ENCODE measurements at regions not wholly inside any gene's neighbourhood (a gene's known extent, or its start where the extent isn't known, plus 50 kb on each side); places are given as distances from the start of the nearest gene placed in this dataset.
"Not testable (repeated sequence)": the region's sequence is repeated elsewhere in the genome, so short reads cannot be mapped to it uniquely, and the experiment has no call there.

GRCh38 chr18:39168723-39169122 is 1603.1 kb upstream of the CELF4 start:
- in situ Hi-C loops (cut with MboI; ENCODE audit: low pct_unique_long_range_greater_than_20kb, low sequenced_read_pairs, unreplicated experiment), result no loop called here
- TF ChIP-seq, protein P1, sequence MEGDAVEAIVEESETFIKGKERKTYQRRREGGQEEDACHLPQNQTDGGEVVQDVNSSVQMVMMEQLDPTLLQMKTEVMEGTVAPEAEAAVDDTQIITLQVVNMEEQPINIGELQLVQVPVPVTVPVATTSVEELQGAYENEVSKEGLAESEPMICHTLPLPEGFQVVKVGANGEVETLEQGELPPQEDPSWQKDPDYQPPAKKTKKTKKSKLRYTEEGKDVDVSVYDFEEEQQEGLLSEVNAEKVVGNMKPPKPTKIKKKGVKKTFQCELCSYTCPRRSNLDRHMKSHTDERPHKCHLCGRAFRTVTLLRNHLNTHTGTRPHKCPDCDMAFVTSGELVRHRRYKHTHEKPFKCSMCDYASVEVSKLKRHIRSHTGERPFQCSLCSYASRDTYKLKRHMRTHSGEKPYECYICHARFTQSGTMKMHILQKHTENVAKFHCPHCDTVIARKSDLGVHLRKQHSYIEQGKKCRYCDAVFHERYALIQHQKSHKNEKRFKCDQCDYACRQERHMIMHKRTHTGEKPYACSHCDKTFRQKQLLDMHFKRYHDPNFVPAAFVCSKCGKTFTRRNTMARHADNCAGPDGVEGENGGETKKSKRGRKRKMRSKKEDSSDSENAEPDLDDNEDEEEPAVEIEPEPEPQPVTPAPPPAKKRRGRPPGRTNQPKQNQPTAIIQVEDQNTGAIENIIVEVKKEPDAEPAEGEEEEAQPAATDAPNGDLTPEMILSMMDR (IDR thresholded peaks at IDR 0.05; ENCODE audit: extremely low read depth, insufficient read depth, missing control alignments), result no peak
- DNase-seq (ENCODE audit: low spot score), result no peak

- TF ChIP-seq, protein P1 (IDR thresholded peaks at IDR 0.05; ENCODE audit: extremely low read depth, insufficient read depth, missing control alignments), result no peak
- no peak for DNase-seq (ENCODE audit: low spot score)
- in situ Hi-C loops (cut with MboI; ENCODE audit: low pct_unique_long_range_greater_than_20kb, low sequenced_read_pairs, unreplicated experiment), result no loop called here
Measured at GRCh38 chr18:39167990-39168389, 1602.4 kb upstream of the CELF4 start.

- no peak for DNase-seq (ENCODE audit: low spot score)
- in situ Hi-C loops (cut with MboI; ENCODE audit: low pct_unique_long_range_greater_than_20kb, low sequenced_read_pairs, unreplicated experiment), result no loop called here
- TF ChIP-seq, protein P1 (IDR thresholded peaks at IDR 0.05; ENCODE audit: extremely low read depth, insufficient read depth, missing control alignments), result no peak
Measured at GRCh38 chr18:39166776-39167175, 1601.2 kb upstream of the CELF4 start.

GRCh38 chr18:39162013-39162827 is 1596.6 kb upstream of the CELF4 start:
- TF ChIP-seq, protein P1 (IDR thresholded peaks at IDR 0.05; ENCODE audit: extremely low read depth, insufficient read depth, missing control alignments), result no peak
- in situ Hi-C loops (cut with MboI; ENCODE audit: low pct_unique_long_range_greater_than_20kb, low sequenced_read_pairs, unreplicated experiment), result no loop called here
- DNase-seq (ENCODE audit: low spot score), result no peak

DNA sequence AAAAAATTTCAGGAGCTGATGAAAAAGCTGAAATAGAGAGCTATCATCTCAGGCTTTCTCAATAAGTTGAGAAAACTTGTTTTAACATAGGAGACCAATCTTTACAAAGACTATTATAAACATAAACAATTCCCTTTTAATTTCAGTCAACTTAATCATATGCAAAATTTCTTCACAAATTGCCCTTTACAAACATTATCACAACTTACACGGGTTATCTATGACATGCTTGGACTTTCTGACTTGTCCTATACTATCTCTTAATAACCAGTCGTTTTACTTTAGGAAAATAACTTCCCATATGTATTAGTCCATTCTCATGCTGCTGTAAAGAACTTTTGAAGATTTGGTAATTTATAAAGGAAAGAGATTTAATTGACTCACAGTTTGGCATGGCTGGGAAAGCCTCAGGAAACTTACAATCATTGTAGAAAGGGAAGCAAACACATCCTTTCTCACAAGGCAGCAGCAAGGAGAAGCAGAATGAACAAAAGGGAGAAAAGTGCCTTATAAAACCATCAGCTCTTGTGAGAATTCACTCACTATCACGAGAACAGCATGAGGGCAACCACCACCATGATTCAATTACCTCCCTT is 1583.7 kb upstream of the CELF4 start:
- in situ Hi-C loops (cut with MboI; ENCODE audit: low pct_unique_long_range_greater_than_20kb, low sequenced_read_pairs, unreplicated experiment), result no loop called here
- TF ChIP-seq, protein P1 (IDR thresholded peaks at IDR 0.05; ENCODE audit: extremely low read depth, insufficient read depth, missing control alignments), result no peak
- DNase-seq (ENCODE audit: low spot score), result no peak

DNA sequence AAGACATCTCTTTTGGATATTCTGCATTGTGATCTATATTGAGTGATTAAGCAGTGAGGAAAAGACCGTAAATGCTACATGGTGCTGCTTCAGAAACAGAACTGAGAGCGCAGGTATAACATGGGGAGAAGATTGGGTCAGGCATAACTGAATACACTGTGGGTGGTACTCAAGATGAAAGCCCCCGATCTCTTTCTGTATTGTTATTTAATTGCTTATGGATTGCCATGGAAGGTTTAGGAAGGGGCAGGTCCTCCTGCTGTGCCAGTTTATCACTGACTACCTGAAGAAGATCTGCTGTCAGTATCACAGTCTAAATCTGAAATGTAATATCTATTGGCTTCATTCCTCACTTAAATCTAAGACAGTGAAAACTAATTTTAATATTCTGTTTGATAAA is 1568.7 kb upstream of the CELF4 start:
- in situ Hi-C loops (cut with MboI; ENCODE audit: low pct_unique_long_range_greater_than_20kb, low sequenced_read_pairs, unreplicated experiment), result no loop called here

GRCh38 chr18:39127538-39127937 is 1561.9 kb upstream of the CELF4 start:
- DNase-seq (ENCODE audit: low spot score); in situ Hi-C loops (cut with MboI; ENCODE audit: low pct_unique_long_range_greater_than_20kb, low sequenced_read_pairs, unreplicated experiment): not testable (repeated sequence)

More for the DNA sequence above, 1568.7 kb upstream of the CELF4 start:
- TF ChIP-seq, protein P1 (IDR thresholded peaks at IDR 0.05; ENCODE audit: extremely low read depth, insufficient read depth, missing control alignments), result no peak
- DNase-seq (ENCODE audit: low spot score), result no peak
